Skeletal muscle satellite cell (primary cell): ENCODE measurements at regions not wholly inside any gene's neighbourhood (a gene's known extent, or its start where the extent isn't known, plus 50 kb on each side); places are given as distances from the start of the nearest gene placed in this dataset.
A peak's percentile ranks its signal among the peaks of the same experiment; 100 is the strongest.
"Not testable (repeated sequence)": the region's sequence is repeated elsewhere in the genome, so short reads cannot be mapped to it uniquely, and the experiment has no call there.

Experiments
- H3K27me3 ChIP-seq: 2 replicates; pipeline ENCODE4 v1.7.0; 2013; ENCODE audit warnings: low read length; ENCODE audit not compliant: control insufficient read depth, insufficient read depth
- H3K36me3 ChIP-seq: 2 replicates; pipeline ENCODE4 v1.7.0; 2013; ENCODE audit warnings: mild to moderate bottlenecking, control low read depth, low read length; ENCODE audit not compliant: insufficient read depth
- H3K4me1 ChIP-seq: 2 replicates; pipeline ENCODE4 v1.7.0; 2013; ENCODE audit warnings: low read length; ENCODE audit not compliant: control insufficient read depth, insufficient read depth
- H3K4me2 ChIP-seq: 2 replicates; pipeline ENCODE4 v1.7.0; 2013; ENCODE audit warnings: mild to moderate bottlenecking, low read length
- H3K4me3 ChIP-seq: 2 replicates; pipeline ENCODE4 v1.7.0; 2013; ENCODE audit warnings: low read length
- H3K9ac ChIP-seq: 2 replicates; pipeline ENCODE4 v1.7.0; 2013; ENCODE audit warnings: mild to moderate bottlenecking, low read depth, low read length, moderate library complexity
- H3K9me3 ChIP-seq: replicated peaks from 2 replicates; pipeline ENCODE4 v1.7.0; 2013; ENCODE audit warnings: mild to moderate bottlenecking, control low read depth, low read length

GRCh38 chr12:127145241-127145928, 1121.6 kb upstream of the TMEM132C start:
- peaks cover 2% of the 10 kb centered on the region for H3K9me3 ChIP-seq

GRCh38 chr12:127145929-127146789, 1120.8 kb upstream of the TMEM132C start:
- no peaks in the 10 kb centered on the region for H3K27me3 ChIP-seq
- peak overlapping the region; percentile 76 for H3K9ac ChIP-seq
- H3K4me3 ChIP-seq, result peak overlapping the region; percentile 75
- H3K36me3 ChIP-seq, result no peaks in the 10 kb centered on the region
- H3K4me2 ChIP-seq, result peak overlapping the region; percentile 97
- H3K4me1 ChIP-seq, result peaks cover 17% of the 10 kb centered on the region
- peaks cover 2% of the 10 kb centered on the region for H3K9me3 ChIP-seq

More at GRCh38 chr12:127145241-127145928, 1121.6 kb upstream of the TMEM132C start:
- Histone ChIP-seq H3K36me3 (no peaks in the 10 kb centered on the region), H3K9ac (peak overlapping the region; percentile 76), H3K4me1 (peaks cover 12% of the 10 kb centered on the region), H3K27me3 (no peaks in the 10 kb centered on the region), H3K4me2 (peak overlapping the region; percentile 97), H3K4me3 (peak overlapping the region; percentile 75)

- Histone ChIP-seq H3K27me3 (no peaks in the 10 kb centered on the region), H3K36me3 (no peaks in the 10 kb centered on the region), H3K4me3 (no peak overlapping the region), H3K4me1 (peaks cover 17% of the 10 kb centered on the region), H3K9me3 (peaks cover 2% of the 10 kb centered on the region), H3K9ac (no peak overlapping the region), H3K4me2 (no peak overlapping the region)
These were observed 1119.8 kb upstream of the TMEM132C start for GRCh38 chr12:127146991-127147718.

- no peak overlapping the region for H3K4me2 ChIP-seq
- peaks cover 17% of the 10 kb centered on the region for H3K4me1 ChIP-seq
- H3K36me3 ChIP-seq, result no peaks in the 10 kb centered on the region
- H3K4me3 ChIP-seq, result no peak overlapping the region
- no peaks in the 10 kb centered on the region for H3K27me3 ChIP-seq
- H3K9me3 ChIP-seq, result peaks cover 2% of the 10 kb centered on the region
- no peak overlapping the region for H3K9ac ChIP-seq
These were observed 1119.2 kb upstream of the TMEM132C start for GRCh38 chr12:127147724-127148123.

- Histone ChIP-seq H3K4me1 (peaks cover 17% of the 10 kb centered on the region), H3K9me3 (peaks cover 2% of the 10 kb centered on the region), H3K4me3 (no peak overlapping the region), H3K27me3 (no peaks in the 10 kb centered on the region), H3K9ac (no peak overlapping the region), H3K4me2 (no peak overlapping the region), H3K36me3 (no peaks in the 10 kb centered on the region)
These were observed 1118.7 kb upstream of the TMEM132C start for GRCh38 chr12:127148318-127148717.

GRCh38 chr12:127149226-127149964, 1117.6 kb upstream of the TMEM132C start:
- Histone ChIP-seq H3K4me1 (peaks cover 17% of the 10 kb centered on the region), H3K36me3 (no peaks in the 10 kb centered on the region), H3K9me3 (peaks cover 2% of the 10 kb centered on the region), H3K4me3 (no peak overlapping the region), H3K4me2 (no peak overlapping the region), H3K27me3 (no peaks in the 10 kb centered on the region), H3K9ac (no peak overlapping the region)

GRCh38 chr12:127150028-127150427, 1116.9 kb upstream of the TMEM132C start:
- H3K9ac ChIP-seq, result no peak overlapping the region
- peaks cover 2% of the 10 kb centered on the region for H3K9me3 ChIP-seq
- H3K4me2 ChIP-seq, result no peak overlapping the region
- no peaks in the 10 kb centered on the region for H3K36me3 ChIP-seq
- H3K4me3 ChIP-seq, result no peak overlapping the region
- H3K4me1 ChIP-seq, result peaks cover 17% of the 10 kb centered on the region
- no peaks in the 10 kb centered on the region for H3K27me3 ChIP-seq

- Histone ChIP-seq H3K4me2 (peak overlapping the region; percentile 4), H3K9me3 (peaks cover 2% of the 10 kb centered on the region), H3K9ac (peak overlapping the region; percentile 4), H3K27me3 (no peaks in the 10 kb centered on the region), H3K4me1 (peaks cover 17% of the 10 kb centered on the region), H3K36me3 (no peaks in the 10 kb centered on the region), H3K4me3 (no peak overlapping the region)
These were observed 1116.5 kb upstream of the TMEM132C start for GRCh38 chr12:127150479-127150878.

- no peaks in the 10 kb centered on the region for H3K27me3 ChIP-seq
- H3K4me3 ChIP-seq, result no peak overlapping the region
- peak overlapping the region; percentile 4 for H3K9ac ChIP-seq
- H3K9me3 ChIP-seq, result peaks cover 2% of the 10 kb centered on the region
- peaks cover 17% of the 10 kb centered on the region for H3K4me1 ChIP-seq
- peak overlapping the region; percentile 4 for H3K4me2 ChIP-seq
- H3K36me3 ChIP-seq, result no peaks in the 10 kb centered on the region
These were observed 1116.0 kb upstream of the TMEM132C start for GRCh38 chr12:127150956-127151355.

- H3K9me3 ChIP-seq, result no peaks in the 10 kb centered on the region
- no peaks in the 10 kb centered on the region for H3K36me3 ChIP-seq
- H3K4me2 ChIP-seq, result no peak overlapping the region
- H3K9ac ChIP-seq, result no peak overlapping the region
- H3K4me1 ChIP-seq, result peaks cover 10% of the 10 kb centered on the region
- H3K4me3 ChIP-seq, result no peak overlapping the region
- H3K27me3 ChIP-seq, result no peaks in the 10 kb centered on the region
These were observed 1113.0 kb upstream of the TMEM132C start for GRCh38 chr12:127153996-127154395.

GRCh38 chr12:127154830-127155229, 1112.1 kb upstream of the TMEM132C start:
- H3K4me1 ChIP-seq, result peaks cover 10% of the 10 kb centered on the region
- not testable (repeated sequence) for H3K9ac ChIP-seq, H3K36me3 ChIP-seq, H3K4me2 ChIP-seq, H3K27me3 ChIP-seq, H3K4me3 ChIP-seq, H3K9me3 ChIP-seq
